NB4 (cell line): ENCODE measurements at regions not wholly inside any gene's neighbourhood (a gene's known extent, or its start where the extent isn't known, plus 50 kb on each side); places are given as distances from the start of the nearest gene placed in this dataset.

Experiments
- DNase-seq: peaks from one replicate; pipeline ENCODE4 v3.0.0; 2010; ENCODE audit warnings: low read depth
- H3K4me3 ChIP-seq: one replicate; pipeline ENCODE4 v1.5.1; 2011; ENCODE audit warnings: mild to moderate bottlenecking, low read depth, low read length, moderate library complexity
- CTCF ChIP-seq: IDR thresholded peaks from one replicate; pipeline ENCODE4 v1.5.1; 2012; ENCODE audit warnings: low read depth, low read length
- MAX ChIP-seq: IDR thresholded peaks from 2 replicates; pipeline ENCODE4 v1.6.1; 2011; ENCODE audit warnings: low read depth, low read length
- MYC ChIP-seq: IDR thresholded peaks from 2 replicates; pipeline ENCODE4 v1.6.1; 2011; ENCODE audit warnings: low read depth, low read length
- POLR2A ChIP-seq: IDR thresholded peaks from 2 replicates; pipeline ENCODE4 v1.6.1; 2011; ENCODE audit warnings: mild to moderate bottlenecking; ENCODE audit not compliant: insufficient read length; ENCODE audit errors: extremely low read depth

- no peak for DNase-seq
- TF ChIP-seq MAX: no peak
- TF ChIP-seq MYC: no peak
- TF ChIP-seq CTCF: no peak
- no peak overlapping the region for H3K4me3 ChIP-seq
These were observed 400.2 kb upstream of the SGCD start for GRCh38 chr5:155926766-155927165.

- H3K4me3 ChIP-seq: no peak overlapping the region
- DNase-seq: no peak
- TF ChIP-seq CTCF (no peak), MYC (no peak), POLR2A (no peak), MAX (no peak)
These were observed 397.9 kb upstream of the SGCD start for GRCh38 chr5:155929112-155929511.

- TF ChIP-seq MAX (no peak), POLR2A (no peak), CTCF (no peak), MYC (no peak)
- no peak for DNase-seq
- no peak overlapping the region for H3K4me3 ChIP-seq
These were observed 392.0 kb upstream of the SGCD start for GRCh38 chr5:155934964-155935363.

GRCh38 chr5:155935723-155936122 is 391.2 kb upstream of the SGCD start:
- no peak for DNase-seq
- H3K4me3 ChIP-seq: no peak overlapping the region
- TF ChIP-seq POLR2A (no peak), MYC (no peak), CTCF (no peak), MAX (no peak)

GRCh38 chr5:155936520-155937406 is 390.2 kb upstream of the SGCD start:
- no peak for DNase-seq
- TF ChIP-seq CTCF (no peak), POLR2A (no peak), MAX (no peak), MYC (no peak)
- no peak overlapping the region for H3K4me3 ChIP-seq

- H3K4me3 ChIP-seq: no peak overlapping the region
- TF ChIP-seq POLR2A: no peak
- TF ChIP-seq MYC: no peak
- no peak for TF ChIP-seq MAX
- TF ChIP-seq CTCF: no peak
- DNase-seq: no peak
These were observed 388.9 kb upstream of the SGCD start for GRCh38 chr5:155938051-155938450.
